ENCODE measurements at regions not wholly inside any gene's neighbourhood (a gene's known extent, or its start where the extent isn't known, plus 50 kb on each side); places are given as distances from the start of the nearest gene placed in this dataset.
"Not testable (repeated sequence)": the region's sequence is repeated elsewhere in the genome, so short reads cannot be mapped to it uniquely, and the experiment has no call there.

- DNase-seq, result no peak
These were observed 102.9 kb downstream of the PSMG1 start for GRCh38 chr21:39080366-39080765.

GRCh38 chr21:39079617-39080016 is 103.6 kb downstream of the PSMG1 start:
- no peak for DNase-seq

- DNase-seq, result no peak
These were observed 104.8 kb downstream of the PSMG1 start for GRCh38 chr21:39078322-39079065.

GRCh38 chr21:39077876-39078275 is 105.4 kb downstream of the PSMG1 start:
- no peak for DNase-seq

- no peak for DNase-seq
These were observed 108.7 kb downstream of the PSMG1 start for GRCh38 chr21:39074508-39074907.

GRCh38 chr21:39073717-39074116 is 109.5 kb downstream of the PSMG1 start:
- no peak for DNase-seq

GRCh38 chr21:39073063-39073462 is 110.2 kb downstream of the PSMG1 start:
- no peak for DNase-seq

- no peak for DNase-seq
These were observed 110.8 kb downstream of the PSMG1 start for GRCh38 chr21:39072468-39072867.

GRCh38 chr21:39071623-39072214 is 111.5 kb downstream of the PSMG1 start:
- no peak for DNase-seq

GRCh38 chr21:39069856-39070255 is 113.4 kb downstream of the PSMG1 start:
- DNase-seq, result not testable (repeated sequence)

- DNase-seq, result no peak
These were observed 116.1 kb downstream of the PSMG1 start for GRCh38 chr21:39066829-39067780.

GRCh38 chr21:39065917-39066316 is 117.3 kb downstream of the PSMG1 start:
- no peak for DNase-seq

GRCh38 chr21:39064325-39065012 is 118.8 kb downstream of the PSMG1 start:
- no peak for DNase-seq

GRCh38 chr21:39063517-39063916 is 119.7 kb downstream of the PSMG1 start:
- DNase-seq, result no peak

- no peak for DNase-seq
These were observed 121.1 kb downstream of the PSMG1 start for GRCh38 chr21:39062196-39062595.

- no peak for DNase-seq
These were observed 121.5 kb downstream of the PSMG1 start for GRCh38 chr21:39061766-39062165.

- no peak for DNase-seq
These were observed 122.7 kb downstream of the PSMG1 start for GRCh38 chr21:39060485-39061083.

GRCh38 chr21:39057121-39057520 is 126.1 kb downstream of the PSMG1 start:
- DNase-seq, result no peak

GRCh38 chr21:39056636-39057035 is 126.6 kb downstream of the PSMG1 start:
- DNase-seq, result no peak

GRCh38 chr21:39055167-39055767 is 128.0 kb downstream of the PSMG1 start:
- DNase-seq, result no peak

GRCh38 chr21:39054066-39054465 is 129.2 kb downstream of the PSMG1 start:
- DNase-seq, result no peak

GRCh38 chr21:39053126-39053525 is 130.1 kb downstream of the PSMG1 start:
- no peak for DNase-seq

All from stimulated activated CD4-positive, alpha-beta T cell treated with anti-CD3 and anti-CD28 coated beads, Interleukin-2, amount 100 ng/mL, for 24 hours (primary cell).